Prostate gland (tissue), 2 donors: ENCODE measurements at regions not wholly inside any gene's neighbourhood (a gene's known extent, or its start where the extent isn't known, plus 50 kb on each side); places are given as distances from the start of the nearest gene placed in this dataset.

Source experiments
- POLR2A ChIP-seq: fragments of 450-650 bp; IDR thresholded peaks from one replicate; pipeline ENCODE4 v1.6.1; 2016; ENCODE audit warnings: antibody characterized with exemption, mild to moderate bottlenecking
- POLR2AphosphoS5 ChIP-seq: sonication (generic); formaldehyde crosslinking; IDR thresholded peaks from one replicate; pipeline ENCODE4 v1.6.1; 2017; ENCODE audit warnings: antibody characterized with exemption
- TF ChIP-seq, protein P1 (sequence below), 4 experiments: fragments of 200-600 bp in 2 of 4; fragments of 450-650 bp in 2 of 4; sonication (generic) in 2 of 4; IDR thresholded peaks; 1 replicate in 3 of 4; 2 replicates in 1 of 4; pipeline ENCODE4 v1.5.1; 2016 to 2019; ENCODE audit warnings: antibody characterized with exemption in 4 of 4, mild to moderate bottlenecking in 2 of 4, moderate library complexity in 2 of 4

DNA sequence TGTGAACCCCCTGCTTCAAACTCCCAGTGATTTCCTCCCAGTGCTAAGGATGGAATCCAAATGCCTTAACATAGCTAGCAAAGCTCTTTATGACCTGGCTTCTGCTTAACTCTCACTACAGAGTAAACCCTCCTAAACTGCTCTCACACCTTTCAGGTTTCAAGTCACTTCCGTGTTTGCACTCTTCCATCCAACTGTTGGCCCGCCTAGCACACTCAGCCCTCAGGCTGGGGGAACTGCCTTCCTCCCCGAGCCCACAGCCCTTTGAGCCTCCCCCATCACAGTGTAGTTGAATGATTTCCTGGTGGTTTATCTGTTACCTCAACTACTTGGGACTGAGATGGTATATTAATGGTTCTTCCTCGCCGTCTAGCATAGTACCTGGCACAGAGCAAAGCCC, 342.5 kb downstream of the NPIPA8 start:
- TF ChIP-seq, protein P1, sequence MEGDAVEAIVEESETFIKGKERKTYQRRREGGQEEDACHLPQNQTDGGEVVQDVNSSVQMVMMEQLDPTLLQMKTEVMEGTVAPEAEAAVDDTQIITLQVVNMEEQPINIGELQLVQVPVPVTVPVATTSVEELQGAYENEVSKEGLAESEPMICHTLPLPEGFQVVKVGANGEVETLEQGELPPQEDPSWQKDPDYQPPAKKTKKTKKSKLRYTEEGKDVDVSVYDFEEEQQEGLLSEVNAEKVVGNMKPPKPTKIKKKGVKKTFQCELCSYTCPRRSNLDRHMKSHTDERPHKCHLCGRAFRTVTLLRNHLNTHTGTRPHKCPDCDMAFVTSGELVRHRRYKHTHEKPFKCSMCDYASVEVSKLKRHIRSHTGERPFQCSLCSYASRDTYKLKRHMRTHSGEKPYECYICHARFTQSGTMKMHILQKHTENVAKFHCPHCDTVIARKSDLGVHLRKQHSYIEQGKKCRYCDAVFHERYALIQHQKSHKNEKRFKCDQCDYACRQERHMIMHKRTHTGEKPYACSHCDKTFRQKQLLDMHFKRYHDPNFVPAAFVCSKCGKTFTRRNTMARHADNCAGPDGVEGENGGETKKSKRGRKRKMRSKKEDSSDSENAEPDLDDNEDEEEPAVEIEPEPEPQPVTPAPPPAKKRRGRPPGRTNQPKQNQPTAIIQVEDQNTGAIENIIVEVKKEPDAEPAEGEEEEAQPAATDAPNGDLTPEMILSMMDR (IDR thresholded peaks at IDR 0.05), result no peak
- no peak for TF ChIP-seq POLR2A
- TF ChIP-seq POLR2AphosphoS5, result no peak
